RKO (cell line): ENCODE measurements at regions not wholly inside any gene's neighbourhood (a gene's known extent, or its start where the extent isn't known, plus 50 kb on each side); places are given as distances from the start of the nearest gene placed in this dataset.

ENCODE experiments used
- DNase-seq: peaks from one replicate; pipeline ENCODE4 v3.0.0-alpha.2; 2016; ENCODE audit warnings: low spot score

- DNase-seq = no peak
These were observed 201.5 kb downstream of the MTX2 start for GRCh38 chr2:176470713-176471112.

- DNase-seq = no peak
These were observed 202.7 kb downstream of the MTX2 start for GRCh38 chr2:176471949-176472348.

GRCh38 chr2:176473177-176473576 lies 203.9 kb downstream of the MTX2 start:
- no peak for DNase-seq

GRCh38 chr2:176473851-176474250 lies 204.6 kb downstream of the MTX2 start:
- DNase-seq = no peak

GRCh38 chr2:176477336-176477735 lies 208.1 kb downstream of the MTX2 start:
- no peak for DNase-seq

- no peak for DNase-seq
These were observed 210.7 kb downstream of the MTX2 start for GRCh38 chr2:176479961-176480360.

- no peak for DNase-seq
These were observed 212.9 kb downstream of the MTX2 start for GRCh38 chr2:176482107-176482506.

GRCh38 chr2:176483476-176483875 lies 214.2 kb downstream of the MTX2 start:
- DNase-seq = no peak

- DNase-seq = no peak
These were observed 214.8 kb downstream of the MTX2 start for GRCh38 chr2:176483901-176484568.

- no peak for DNase-seq
These were observed 215.6 kb downstream of the MTX2 start for GRCh38 chr2:176484838-176485237.

GRCh38 chr2:176488431-176488830 lies 219.2 kb downstream of the MTX2 start:
- DNase-seq = no peak

GRCh38 chr2:176490061-176490861 lies 221.0 kb downstream of the MTX2 start:
- no peak for DNase-seq

GRCh38 chr2:176491172-176491904 lies 222.1 kb downstream of the MTX2 start:
- DNase-seq = peak; percentile 89

GRCh38 chr2:176492583-176492982 lies 223.3 kb downstream of the MTX2 start:
- no peak for DNase-seq

GRCh38 chr2:176493226-176493825 lies 224.1 kb downstream of the MTX2 start:
- no peak for DNase-seq

GRCh38 chr2:176493909-176494308 lies 224.7 kb downstream of the MTX2 start:
- DNase-seq = no peak

- DNase-seq = no peak
These were observed 225.7 kb downstream of the MTX2 start for GRCh38 chr2:176494949-176495353.

- no peak for DNase-seq
These were observed 226.6 kb downstream of the MTX2 start for GRCh38 chr2:176495826-176496225.

GRCh38 chr2:176496761-176497160 lies 227.5 kb downstream of the MTX2 start:
- no peak for DNase-seq

- no peak for DNase-seq
These were observed 231.7 kb downstream of the MTX2 start for GRCh38 chr2:176500901-176501300.

GRCh38 chr2:176501617-176502016 lies 232.4 kb downstream of the MTX2 start:
- DNase-seq = no peak

- DNase-seq = no peak
These were observed 233.4 kb downstream of the MTX2 start for GRCh38 chr2:176502619-176503018.

- DNase-seq = no peak
These were observed 234.5 kb downstream of the MTX2 start for GRCh38 chr2:176503776-176504175.
